SK-N-SH treated with all-trans-retinoic acid at 6 μM for 48 hours (cell line): ENCODE measurements at regions not wholly inside any gene's neighbourhood (a gene's known extent, or its start where the extent isn't known, plus 50 kb on each side); places are given as distances from the start of the nearest gene placed in this dataset.

Experiments
- RARB ChIP-seq: fragments of 250-450 bp; sonication (Bioruptor Pico); IDR thresholded peaks from 2 replicates; pipeline ENCODE4 v1.8.0; 2021; ENCODE audit warnings: mild to moderate bottlenecking, moderate library complexity
- ZNF565 ChIP-seq: fragments of 450-650 bp; formaldehyde crosslinking; conservative IDR thresholded peaks from 2 replicates; pipeline ENCODE4 v1.5.0; 2020; ENCODE audit warnings: low read depth, mild to moderate bottlenecking, moderate library complexity
- ZNF70 ChIP-seq: fragments of 450-650 bp; formaldehyde crosslinking; IDR thresholded peaks from 2 replicates; pipeline ENCODE4 v1.5.0; 2020; ENCODE audit warnings: mild to moderate bottlenecking, moderate library complexity
- TF ChIP-seq, protein P1 (sequence below): fragments of 250-450 bp; sonication (Bioruptor Pico); IDR thresholded peaks from 2 replicates; pipeline ENCODE4 v1.5.1; 2020; ENCODE audit warnings: low read depth, mild to moderate bottlenecking, moderate library complexity
- TF ChIP-seq, protein P2 (sequence below): fragments of 250-450 bp; sonication (Bioruptor Pico); IDR thresholded peaks from 2 replicates; pipeline ENCODE4 v1.8.0; 2020; ENCODE audit warnings: mild to moderate bottlenecking, moderate library complexity, borderline replicate concordance

DNA sequence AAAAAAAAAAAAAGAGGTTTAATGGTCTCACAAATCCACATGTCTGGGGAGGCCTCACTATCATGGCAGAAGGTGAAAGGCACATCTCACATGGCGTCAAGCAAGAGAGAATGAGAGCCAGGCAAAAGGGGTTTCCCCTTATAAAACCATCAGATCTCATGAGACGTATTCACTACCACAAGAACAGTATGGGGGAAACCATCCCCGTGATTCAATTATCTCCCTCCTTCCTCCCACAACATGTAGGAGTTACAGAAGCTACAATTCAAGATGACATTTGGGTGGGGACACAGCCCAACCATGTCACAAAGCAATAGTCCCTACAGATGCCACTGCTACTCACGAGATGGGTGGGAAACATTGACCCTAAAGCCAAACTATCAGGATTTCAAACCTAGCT is 392.7 kb upstream of the ID2 start:
- TF ChIP-seq RARB (CRISPR knock-in tag), result no peak
- TF ChIP-seq, protein P1, sequence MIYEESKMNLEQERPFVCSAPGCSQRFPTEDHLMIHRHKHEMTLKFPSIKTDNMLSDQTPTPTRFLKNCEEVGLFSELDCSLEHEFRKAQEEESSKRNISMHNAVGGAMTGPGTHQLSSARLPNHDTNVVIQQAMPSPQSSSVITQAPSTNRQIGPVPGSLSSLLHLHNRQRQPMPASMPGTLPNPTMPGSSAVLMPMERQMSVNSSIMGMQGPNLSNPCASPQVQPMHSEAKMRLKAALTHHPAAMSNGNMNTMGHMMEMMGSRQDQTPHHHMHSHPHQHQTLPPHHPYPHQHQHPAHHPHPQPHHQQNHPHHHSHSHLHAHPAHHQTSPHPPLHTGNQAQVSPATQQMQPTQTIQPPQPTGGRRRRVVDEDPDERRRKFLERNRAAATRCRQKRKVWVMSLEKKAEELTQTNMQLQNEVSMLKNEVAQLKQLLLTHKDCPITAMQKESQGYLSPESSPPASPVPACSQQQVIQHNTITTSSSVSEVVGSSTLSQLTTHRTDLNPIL, result no peak
- TF ChIP-seq, protein P2, sequence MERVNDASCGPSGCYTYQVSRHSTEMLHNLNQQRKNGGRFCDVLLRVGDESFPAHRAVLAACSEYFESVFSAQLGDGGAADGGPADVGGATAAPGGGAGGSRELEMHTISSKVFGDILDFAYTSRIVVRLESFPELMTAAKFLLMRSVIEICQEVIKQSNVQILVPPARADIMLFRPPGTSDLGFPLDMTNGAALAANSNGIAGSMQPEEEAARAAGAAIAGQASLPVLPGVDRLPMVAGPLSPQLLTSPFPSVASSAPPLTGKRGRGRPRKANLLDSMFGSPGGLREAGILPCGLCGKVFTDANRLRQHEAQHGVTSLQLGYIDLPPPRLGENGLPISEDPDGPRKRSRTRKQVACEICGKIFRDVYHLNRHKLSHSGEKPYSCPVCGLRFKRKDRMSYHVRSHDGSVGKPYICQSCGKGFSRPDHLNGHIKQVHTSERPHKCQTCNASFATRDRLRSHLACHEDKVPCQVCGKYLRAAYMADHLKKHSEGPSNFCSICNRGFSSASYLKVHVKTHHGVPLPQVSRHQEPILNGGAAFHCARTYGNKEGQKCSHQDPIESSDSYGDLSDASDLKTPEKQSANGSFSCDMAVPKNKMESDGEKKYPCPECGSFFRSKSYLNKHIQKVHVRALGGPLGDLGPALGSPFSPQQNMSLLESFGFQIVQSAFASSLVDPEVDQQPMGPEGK, result no peak
- TF ChIP-seq ZNF565 (CRISPR knock-in tag), result no peak
- no peak for TF ChIP-seq ZNF70
